Right hindlimb (tissue), 1 donor: ENCODE measurements at regions not wholly inside any gene's neighbourhood (a gene's known extent, or its start where the extent isn't known, plus 50 kb on each side); places are given as distances from the start of the nearest gene placed in this dataset.

ENCODE experiments used
- DNase-seq: peaks from one replicate; pipeline ENCODE4 v3.0.0-alpha.2; 2018

GRCh38 chr10:129364949-129365348 lies 102.1 kb upstream of the MGMT start:
- no peak for DNase-seq

- no peak for DNase-seq
Observed at GRCh38 chr10:129365767-129366402, 101.2 kb upstream of the MGMT start.

GRCh38 chr10:129366450-129366849 lies 100.6 kb upstream of the MGMT start:
- DNase-seq, result no peak

GRCh38 chr10:129369566-129369965 lies 97.5 kb upstream of the MGMT start:
- DNase-seq, result no peak

- DNase-seq, result no peak
Observed at GRCh38 chr10:129371541-129371940, 95.5 kb upstream of the MGMT start.

GRCh38 chr10:129372172-129372571 lies 94.9 kb upstream of the MGMT start:
- no peak for DNase-seq

GRCh38 chr10:129373231-129373630 lies 93.8 kb upstream of the MGMT start:
- DNase-seq, result no peak

- DNase-seq, result no peak
Observed at GRCh38 chr10:129373718-129374117, 93.3 kb upstream of the MGMT start.

- DNase-seq, result no peak
Observed at GRCh38 chr10:129375171-129375570, 91.9 kb upstream of the MGMT start.

- DNase-seq, result no peak
Observed at GRCh38 chr10:129375912-129376311, 91.1 kb upstream of the MGMT start.

- DNase-seq, result no peak
Observed at GRCh38 chr10:129380279-129380678, 86.8 kb upstream of the MGMT start.

- DNase-seq, result no peak
Observed at GRCh38 chr10:129381741-129382140, 85.3 kb upstream of the MGMT start.

- DNase-seq, result no peak
Observed at GRCh38 chr10:129382401-129382800, 84.6 kb upstream of the MGMT start.

- DNase-seq, result no peak
Observed at GRCh38 chr10:129383651-129384050, 83.4 kb upstream of the MGMT start.

- DNase-seq, result no peak
Observed at GRCh38 chr10:129385600-129385999, 81.4 kb upstream of the MGMT start.

- no peak for DNase-seq
Observed at GRCh38 chr10:129386415-129387257, 80.4 kb upstream of the MGMT start.

GRCh38 chr10:129387258-129387525 lies 79.8 kb upstream of the MGMT start:
- no peak for DNase-seq

GRCh38 chr10:129388435-129388834 lies 78.6 kb upstream of the MGMT start:
- DNase-seq, result no peak

GRCh38 chr10:129389194-129389593 lies 77.8 kb upstream of the MGMT start:
- DNase-seq, result no peak

GRCh38 chr10:129390147-129390546 lies 76.9 kb upstream of the MGMT start:
- DNase-seq, result no peak

GRCh38 chr10:129390726-129391125 lies 76.3 kb upstream of the MGMT start:
- no peak for DNase-seq

- DNase-seq, result no peak
Observed at GRCh38 chr10:129391464-129391863, 75.6 kb upstream of the MGMT start.

GRCh38 chr10:129392855-129393254 lies 74.2 kb upstream of the MGMT start:
- DNase-seq, result no peak

GRCh38 chr10:129393812-129394211 lies 73.2 kb upstream of the MGMT start:
- no peak for DNase-seq
